GM18873 (cell line): ENCODE measurements at regions not wholly inside any gene's neighbourhood (a gene's known extent, or its start where the extent isn't known, plus 50 kb on each side); places are given as distances from the start of the nearest gene placed in this dataset.
"Not testable (repeated sequence)": the region's sequence is repeated elsewhere in the genome, so short reads cannot be mapped to it uniquely, and the experiment has no call there.

Experiments
- ATAC-seq: cut with Tn5 transposase; IDR thresholded peaks from one replicate; pipeline ENCODE4 v1.9.1; 2021; ENCODE audit warnings: mild to moderate bottlenecking, moderate library complexity, moderate number of reproducible peaks; ENCODE audit not compliant: unreplicated experiment, low FRiP score

DNA sequence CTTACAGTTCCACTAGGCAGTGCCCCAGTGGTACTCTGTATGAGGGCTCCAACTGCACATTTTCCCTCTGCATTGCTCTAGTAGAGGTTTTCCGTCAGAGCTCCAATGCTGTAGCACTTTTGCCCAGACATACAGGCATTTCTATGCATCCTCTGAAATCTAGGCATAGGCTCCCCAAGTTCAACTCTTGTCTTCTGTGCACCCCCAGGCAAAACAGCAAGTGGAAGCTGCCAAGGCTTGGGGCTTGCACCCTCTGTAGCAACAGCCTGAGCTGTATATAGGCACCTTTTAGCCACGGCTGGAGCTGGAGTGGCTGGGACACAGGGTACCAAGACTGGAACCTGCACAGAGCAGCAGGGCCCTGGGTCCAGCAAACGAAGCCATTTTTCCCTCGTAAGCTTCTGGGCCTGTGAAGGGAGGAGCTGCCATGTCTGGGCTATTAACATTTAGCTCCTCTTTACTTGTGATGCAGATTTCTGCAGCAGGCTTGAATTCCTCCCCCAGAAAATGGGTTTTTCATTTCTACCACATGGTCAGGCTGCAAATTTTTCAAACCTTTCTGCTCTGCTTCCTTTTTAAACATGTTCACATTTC, 596.2 kb upstream of the ADGRB3 start:
- no peak for ATAC-seq

DNA sequence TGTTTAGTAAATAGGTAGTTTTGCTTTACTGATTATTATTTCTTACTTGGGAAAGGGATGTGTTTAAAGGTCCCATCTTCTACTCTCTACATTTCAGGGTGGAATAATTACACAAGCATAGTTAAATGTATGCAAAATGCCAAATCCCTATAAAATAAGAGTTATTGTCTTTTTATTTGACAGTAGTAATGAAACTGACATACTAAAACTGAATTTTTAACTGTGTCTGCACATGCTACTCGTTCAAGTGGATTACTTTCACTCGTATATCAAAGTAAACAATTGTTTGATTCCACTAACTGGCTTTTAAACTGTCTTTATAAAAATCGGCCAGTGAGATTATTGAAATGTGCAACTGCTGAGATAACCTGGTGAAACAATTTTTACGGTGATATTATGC, 602.9 kb upstream of the ADGRB3 start:
- no peak for ATAC-seq

DNA sequence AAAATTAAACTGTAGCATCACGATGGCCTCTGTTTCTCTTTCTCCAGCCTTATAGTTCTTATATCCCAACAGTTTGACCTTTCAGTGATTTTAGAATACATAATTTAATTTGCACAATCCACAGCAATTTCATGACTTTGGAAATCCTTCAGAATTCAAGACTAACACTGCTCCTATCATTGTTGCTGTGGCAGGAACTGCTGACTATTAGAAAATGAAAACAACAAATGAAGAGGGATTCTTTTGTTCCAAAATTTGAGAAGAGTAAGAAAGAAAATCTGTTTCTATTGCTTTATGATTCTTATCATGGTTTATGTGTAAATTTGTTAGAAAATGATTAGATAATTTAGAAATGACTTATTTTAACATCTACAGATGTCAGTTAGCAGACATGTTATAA, 604.0 kb upstream of the ADGRB3 start:
- no peak for ATAC-seq

DNA sequence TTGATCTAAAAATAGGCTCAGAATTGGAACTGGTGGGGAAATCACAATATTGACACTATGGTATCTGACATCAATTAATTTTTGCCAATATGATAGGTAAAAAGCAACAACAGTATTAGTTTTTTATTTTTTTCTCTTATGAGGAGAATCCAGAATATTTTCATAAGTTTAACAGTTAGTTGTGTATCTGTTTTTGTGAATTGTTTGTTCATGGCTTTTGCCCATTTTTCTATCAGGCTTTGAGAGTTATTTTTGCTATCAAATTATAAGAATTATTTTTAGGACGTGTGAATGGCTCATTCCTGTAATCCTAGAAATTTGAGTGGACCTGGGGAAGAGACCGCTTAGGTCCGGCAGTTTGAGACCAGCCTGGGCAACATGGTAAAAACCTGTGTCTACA, 608.6 kb upstream of the ADGRB3 start:
- ATAC-seq, result no peak

DNA sequence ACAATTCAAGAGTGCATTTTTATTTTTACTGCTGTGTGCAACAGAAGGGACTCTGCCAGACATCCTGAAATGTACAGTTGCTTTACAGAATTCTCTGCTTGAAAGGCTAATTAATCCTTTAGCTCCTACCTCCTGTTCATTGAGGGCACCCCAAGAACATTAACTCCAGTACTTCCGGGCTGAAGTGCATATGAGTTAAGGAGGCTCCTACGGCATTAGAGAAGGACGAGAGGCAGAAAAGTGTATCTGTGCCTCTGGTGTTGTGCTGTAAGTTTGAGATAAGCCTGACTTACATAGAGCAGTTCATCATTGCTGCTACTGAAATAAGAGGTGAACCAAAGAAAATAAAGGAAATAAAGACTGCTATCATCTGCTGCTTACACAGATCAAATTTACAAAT, 609.3 kb upstream of the ADGRB3 start:
- ATAC-seq, result no peak

DNA sequence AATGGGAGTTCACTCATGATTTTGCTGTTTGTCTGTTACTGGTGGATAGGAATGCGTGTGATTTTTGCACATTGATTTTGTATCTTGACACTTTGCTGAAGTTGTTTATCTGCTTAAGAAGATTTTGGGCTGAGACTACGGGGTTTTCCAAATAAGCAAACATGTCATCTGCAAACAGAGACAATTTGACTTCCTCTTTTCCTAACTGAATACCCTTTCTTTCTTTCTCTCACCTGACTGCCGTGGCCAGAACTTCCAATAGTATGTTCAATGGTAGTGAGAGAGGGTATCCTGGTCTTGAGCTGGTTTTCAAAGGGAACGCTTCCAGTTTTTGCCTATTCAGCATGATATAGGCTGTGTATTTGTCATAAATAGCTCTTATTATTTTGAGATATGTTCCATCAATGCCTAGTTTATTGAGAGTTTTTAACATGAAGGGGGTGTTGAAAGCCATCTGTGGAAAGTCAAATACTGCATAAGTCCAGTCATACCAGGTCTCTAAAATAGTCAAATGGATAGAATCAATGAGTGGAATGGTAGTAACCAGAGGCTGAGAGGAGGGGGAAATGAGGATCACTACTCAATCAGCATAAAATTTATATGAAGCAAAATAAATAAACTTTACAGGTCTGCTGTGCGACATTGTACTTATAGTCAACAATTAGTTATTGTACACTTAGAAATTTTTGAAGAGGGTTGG, 610.4 kb upstream of the ADGRB3 start:
- no peak for ATAC-seq

DNA sequence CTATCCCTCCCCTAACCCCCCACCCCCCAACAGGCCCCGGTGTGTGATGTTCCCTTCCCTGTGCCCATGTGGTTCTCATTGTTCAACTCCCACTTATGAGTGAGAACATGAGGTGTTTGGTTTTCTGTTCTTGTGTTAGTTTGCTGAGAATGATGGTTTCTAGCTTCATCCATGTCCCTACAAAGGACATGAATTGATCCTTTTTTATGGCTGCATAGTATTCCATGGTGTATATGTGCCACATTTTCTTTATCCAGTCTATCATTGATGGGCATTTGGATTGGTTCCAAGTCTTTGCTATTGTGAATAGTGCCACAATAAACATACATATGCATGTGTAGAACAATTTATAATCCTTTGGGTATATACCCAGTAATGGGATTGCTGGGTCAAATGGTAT, 612.1 kb upstream of the ADGRB3 start:
- not testable (repeated sequence) for ATAC-seq

DNA sequence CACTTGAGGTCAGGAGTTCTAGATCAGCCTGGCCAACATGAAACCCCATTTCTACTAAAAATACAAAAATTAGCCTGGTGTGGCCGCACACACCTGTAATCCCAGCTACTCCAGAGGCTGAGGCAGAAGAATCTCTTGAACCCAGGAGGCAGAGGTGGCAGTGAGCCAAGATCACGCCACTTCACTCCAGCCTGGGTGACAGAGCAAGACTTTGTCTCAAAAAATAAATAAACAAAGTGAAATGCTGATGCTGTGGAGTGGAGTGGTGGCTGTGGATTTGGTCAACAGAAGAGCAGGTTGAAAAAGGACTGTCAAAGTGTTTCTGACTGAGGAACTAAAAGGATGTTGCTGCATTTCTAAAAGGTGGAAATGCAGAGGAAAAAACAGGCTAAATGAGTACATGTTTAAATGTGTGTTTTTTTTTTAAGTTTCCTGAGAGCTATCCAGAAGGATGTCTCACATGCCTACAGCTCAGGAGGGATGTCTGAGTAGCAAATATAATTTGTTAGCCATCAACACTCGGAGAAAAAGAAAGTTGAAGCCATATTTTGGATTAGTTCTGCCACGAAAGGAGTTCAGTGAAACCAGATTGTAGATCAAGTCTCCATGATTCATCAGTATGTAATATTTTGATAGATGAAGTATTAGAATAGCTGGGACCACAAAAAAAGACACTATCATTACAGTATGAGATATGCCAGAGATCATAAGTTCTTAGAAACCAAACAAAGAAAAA, 621.1 kb upstream of the ADGRB3 start:
- no peak for ATAC-seq

DNA sequence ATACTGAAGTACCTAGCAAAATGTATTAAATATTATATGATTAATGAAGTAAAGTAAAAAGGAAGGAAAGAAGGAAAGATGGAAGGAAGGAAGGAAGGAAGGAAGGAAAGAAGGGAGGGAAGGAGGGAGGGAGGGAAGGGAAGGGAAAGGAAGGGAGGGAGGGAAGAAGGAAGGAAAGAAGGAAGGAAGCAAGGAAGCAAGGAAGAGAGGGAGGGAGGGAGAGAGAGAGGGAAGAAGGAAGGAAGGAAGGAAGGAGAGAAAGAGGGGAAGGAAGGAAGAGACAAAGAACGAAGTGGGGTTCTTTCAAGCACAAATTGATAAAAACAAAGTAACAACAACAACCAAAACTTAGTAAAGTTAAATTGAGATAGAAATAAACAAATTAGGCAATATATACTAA, 622.3 kb upstream of the ADGRB3 start:
- no peak for ATAC-seq

DNA sequence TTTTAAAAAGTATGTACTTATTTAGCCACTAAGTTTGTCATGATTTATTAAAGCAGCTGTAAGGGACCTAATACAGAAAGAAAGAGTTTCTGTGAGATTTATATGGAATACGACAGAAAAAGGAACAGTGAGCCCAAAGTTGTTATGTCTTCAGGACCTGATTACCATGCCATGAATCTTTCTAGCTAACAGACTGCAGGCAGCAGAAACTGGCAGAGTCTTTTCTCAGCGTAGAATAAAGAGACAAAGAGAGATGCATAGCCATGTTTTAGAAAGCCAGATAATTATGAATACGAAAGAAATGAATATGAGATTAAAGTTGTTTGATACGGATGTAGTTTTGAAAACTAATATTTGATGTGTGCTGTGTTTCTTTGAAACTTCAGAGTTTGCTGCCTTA, 624.1 kb upstream of the ADGRB3 start:
- no peak for ATAC-seq

DNA sequence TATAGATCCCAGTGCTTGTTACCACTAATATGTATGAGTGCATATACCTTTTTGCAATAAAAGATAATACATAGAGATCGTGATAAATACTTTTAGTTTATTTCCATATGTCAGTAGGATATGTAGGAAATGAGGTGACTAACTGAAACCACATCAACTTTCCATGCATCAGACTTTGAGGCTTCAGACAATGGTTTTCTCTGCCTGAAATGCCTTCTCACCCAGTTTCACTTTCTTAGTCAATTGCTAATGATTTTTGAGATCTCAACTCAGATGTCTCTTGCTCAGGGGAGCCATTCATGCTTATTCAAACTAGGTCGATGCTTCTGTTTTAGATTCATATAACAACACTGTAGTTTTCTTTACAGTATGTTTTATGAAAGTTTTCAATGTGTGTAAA, 626.6 kb upstream of the ADGRB3 start:
- no peak for ATAC-seq

DNA sequence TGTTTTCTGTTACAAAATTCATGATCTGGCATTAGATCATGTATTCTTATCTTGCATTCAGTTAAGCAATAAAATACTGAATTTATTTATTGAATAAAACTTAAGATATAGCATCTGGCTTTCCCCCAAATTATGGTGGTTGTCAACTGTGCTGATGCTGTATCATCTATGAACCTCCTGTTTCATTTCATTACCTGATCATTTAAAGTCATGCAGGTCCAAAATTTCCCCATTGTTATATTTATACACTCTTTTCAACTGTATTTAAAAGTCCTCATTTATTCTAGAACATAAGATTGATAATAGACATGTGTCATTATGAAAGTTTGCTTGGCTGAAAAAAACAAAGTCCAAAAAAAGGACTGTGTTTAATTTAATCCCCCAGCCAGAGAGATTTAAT, 627.4 kb upstream of the ADGRB3 start:
- ATAC-seq, result no peak

DNA sequence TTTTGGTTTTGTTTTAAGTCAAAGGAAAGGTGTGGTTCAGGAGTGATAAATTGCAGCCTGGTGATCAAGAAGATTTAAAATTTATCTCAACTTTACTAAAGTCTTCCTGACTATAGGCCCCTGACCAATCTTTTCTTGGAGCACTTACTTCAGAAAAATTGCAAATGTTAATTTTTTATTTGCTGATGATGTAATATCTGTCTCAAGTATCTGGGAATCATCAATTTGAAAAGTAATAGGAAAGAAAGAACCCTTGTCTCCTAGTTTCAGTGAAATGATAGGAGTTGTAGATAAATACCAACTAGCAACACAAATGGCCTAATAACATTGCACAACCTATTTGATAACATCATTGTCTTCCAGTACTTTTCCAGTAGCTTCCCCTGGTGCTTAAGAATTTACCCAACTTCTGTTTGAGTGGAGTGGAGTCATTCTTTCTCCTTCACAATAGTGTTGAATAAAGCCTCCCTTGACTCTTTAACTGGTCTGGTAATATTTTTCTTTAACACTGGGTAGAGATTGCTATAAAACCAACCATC, 648.3 kb upstream of the ADGRB3 start:
- no peak for ATAC-seq

DNA sequence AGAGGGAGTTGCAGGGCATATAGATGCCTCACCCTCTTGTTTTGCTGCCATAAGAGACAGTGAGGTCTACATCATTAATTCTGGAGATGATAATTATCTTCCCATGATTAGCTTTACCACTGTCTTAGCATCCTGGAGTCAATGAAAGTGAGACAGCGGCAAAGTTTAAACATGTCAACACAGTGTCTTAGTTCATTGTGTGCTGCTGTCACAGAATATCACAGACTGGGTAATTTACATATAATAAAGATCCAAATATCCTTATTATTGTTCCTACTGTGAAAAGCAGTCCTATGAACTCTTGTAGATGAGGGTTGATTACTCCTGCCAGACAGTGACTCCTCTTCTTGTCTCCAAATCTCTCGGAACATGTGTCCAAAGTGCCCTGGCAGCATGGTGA, 658.6 kb upstream of the ADGRB3 start:
- ATAC-seq, result no peak

DNA sequence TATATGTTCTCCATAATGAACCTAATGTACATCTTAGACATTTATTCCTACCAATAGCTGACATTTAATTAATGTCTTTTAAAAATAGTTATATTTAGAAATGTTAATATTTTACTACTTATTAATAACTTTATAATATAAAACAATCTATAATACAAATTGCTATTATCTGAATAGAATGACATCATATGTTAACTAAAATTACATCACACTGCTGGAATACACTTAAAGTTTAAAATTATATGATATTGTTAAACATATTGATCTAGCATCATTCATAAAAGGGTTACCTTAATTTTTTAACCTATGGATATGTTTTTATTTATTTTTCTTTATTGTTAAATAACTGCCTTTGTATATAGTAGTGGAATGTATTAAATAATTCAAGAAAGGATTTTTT, 660.2 kb upstream of the ADGRB3 start:
- no peak for ATAC-seq

DNA sequence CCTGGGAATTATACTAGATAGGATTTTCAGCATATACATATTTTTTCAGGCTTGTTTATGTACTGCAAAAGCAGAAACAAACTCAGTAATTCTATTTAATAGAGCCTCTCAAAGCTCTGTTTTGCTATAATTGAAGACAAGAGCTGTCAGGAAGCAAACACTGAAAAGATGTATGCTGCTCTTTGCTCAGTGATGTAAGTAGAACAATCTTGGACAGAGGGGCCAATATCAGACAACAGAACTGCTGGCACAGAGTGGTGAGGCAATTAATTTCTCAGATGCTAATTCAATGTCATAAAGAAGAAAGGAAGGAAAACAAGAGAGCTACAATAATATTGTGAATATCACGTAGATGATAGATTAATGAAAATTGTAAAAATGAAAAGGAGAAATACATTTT, 663.3 kb upstream of the ADGRB3 start:
- no peak for ATAC-seq

DNA sequence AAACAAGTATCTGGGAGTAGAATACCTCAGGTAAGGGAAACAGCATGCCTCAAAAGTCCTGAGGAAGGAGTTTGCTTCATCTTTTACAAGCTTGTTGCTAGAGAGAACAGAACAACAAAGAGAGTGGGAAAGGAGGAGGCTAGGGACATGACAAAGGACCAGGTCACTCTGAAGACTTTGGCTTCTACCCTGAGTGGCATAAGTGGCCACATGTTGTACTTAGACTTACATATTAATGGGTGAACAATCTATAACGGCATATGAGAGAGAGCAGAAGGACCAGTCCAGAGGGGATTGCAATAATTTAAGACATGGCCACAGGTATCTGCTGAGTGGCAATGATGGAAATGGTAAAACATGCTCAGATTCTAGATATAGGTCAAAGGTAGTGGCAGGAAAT, 668.3 kb upstream of the ADGRB3 start:
- ATAC-seq, result no peak

DNA sequence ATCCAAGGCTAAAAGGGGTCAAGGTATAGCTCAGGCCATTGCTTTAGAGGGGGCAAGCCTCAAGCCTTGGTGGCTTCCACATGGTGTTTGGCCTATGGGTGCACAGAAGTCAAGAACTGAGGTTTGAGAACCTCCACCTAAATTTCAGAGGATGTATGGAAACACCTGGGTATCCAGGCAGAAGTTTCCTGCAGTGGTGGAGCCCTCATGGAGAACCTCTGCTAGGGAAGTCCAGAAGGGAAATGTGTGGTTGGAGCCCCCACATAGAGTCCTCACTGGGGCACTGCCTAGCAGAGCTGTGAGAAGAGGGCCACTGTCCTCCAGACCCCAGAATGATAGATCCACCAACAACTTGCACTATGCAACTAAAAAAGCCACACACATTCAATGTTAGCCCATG, 678.7 kb upstream of the ADGRB3 start:
- no peak for ATAC-seq

DNA sequence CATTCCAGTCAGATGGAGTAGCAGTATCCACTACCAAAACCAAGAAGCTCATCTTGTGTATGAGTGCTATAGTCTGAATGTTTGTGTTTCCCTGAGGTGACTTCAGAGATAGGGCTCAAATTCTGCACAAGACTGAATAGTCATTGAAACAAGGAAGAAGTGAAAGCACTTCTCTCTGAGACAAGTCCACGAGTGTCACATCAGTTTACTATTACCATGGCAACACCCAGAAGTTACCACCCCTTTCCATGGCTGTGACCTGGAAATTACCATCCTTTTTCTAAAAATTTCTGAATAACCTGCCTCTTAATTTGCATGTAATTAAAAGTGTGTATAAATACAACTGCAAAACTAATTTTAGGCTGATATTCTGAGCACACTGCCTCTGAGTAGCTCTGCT, 682.1 kb upstream of the ADGRB3 start:
- no peak for ATAC-seq

DNA sequence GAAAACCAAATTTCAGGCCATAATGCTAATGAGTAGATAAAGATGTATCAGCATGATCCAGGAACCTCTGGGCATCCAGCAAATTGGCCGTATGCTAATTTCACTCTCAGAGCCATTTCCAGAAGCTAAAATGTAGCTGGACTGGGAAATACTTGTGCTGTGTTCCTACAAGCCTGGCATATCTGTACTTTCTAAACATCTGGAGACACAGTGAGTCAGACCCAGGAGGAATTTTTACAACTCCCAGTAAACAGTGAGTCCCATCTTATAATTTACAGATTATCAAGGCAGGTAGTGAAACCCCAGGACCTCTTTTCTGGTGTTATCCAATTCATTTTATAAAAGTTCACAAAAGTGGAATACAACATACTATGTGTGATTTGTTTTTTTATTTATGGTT, 683.0 kb upstream of the ADGRB3 start:
- ATAC-seq, result no peak

DNA sequence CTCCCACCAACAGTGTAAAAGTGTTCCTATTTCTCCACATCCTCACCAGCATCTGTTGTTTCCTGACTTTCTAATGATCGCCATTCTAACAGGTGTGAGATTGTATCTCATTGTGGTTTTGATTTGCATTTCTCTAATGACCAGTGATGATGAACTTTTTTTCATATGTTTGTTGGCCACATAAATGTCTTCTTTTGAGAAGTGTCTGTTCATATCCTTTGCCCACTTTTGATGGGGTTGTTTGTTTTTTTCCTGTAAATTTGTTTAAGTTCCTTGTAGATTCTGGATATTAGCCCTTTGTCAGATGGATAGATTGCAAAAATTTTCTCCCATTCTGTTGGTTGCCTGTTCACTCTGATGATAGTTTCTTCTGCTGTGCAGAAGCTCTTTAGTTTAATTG, 687.3 kb upstream of the ADGRB3 start:
- not testable (repeated sequence) for ATAC-seq
